Effector memory CD4-positive, alpha-beta T cell (primary cell): ENCODE measurements at regions not wholly inside any gene's neighbourhood (a gene's known extent, or its start where the extent isn't known, plus 50 kb on each side); places are given as distances from the start of the nearest gene placed in this dataset.

Experiments used
- DNase-seq, 3 donors: peaks; one replicate each; pipeline ENCODE4 v3.0.0-alpha.2; 2020
- H3K27ac ChIP-seq: 2 replicates; pipeline ENCODE4 v1.7.0; 2013; ENCODE audit warnings: mild to moderate bottlenecking, low read length, moderate library complexity; ENCODE audit not compliant: insufficient read depth, poor library complexity, severe bottlenecking
- H3K27me3 ChIP-seq: replicated peaks from 2 replicates; pipeline ENCODE4 v1.7.0; 2013; ENCODE audit warnings: mild to moderate bottlenecking, low read length; ENCODE audit not compliant: insufficient read depth, control insufficient read depth, poor library complexity, severe bottlenecking
- H3K36me3 ChIP-seq: 2 replicates; pipeline ENCODE4 v1.7.0; 2013; ENCODE audit warnings: mild to moderate bottlenecking, low read length, moderate library complexity; ENCODE audit not compliant: control insufficient read depth, insufficient read depth
- H3K4me1 ChIP-seq: 2 replicates; pipeline ENCODE4 v1.7.0; 2013; ENCODE audit warnings: low read length, mild to moderate bottlenecking; ENCODE audit not compliant: control insufficient read depth, insufficient read depth, poor library complexity, severe bottlenecking
- H3K4me3 ChIP-seq: 2 replicates; pipeline ENCODE4 v1.7.0; 2013; ENCODE audit warnings: low read length, low read depth, mild to moderate bottlenecking; ENCODE audit not compliant: insufficient read depth, poor library complexity, severe bottlenecking
- H3K9me3 ChIP-seq: 2 replicates; pipeline ENCODE4 v1.7.0; 2013; ENCODE audit warnings: mild to moderate bottlenecking, low read length, moderate library complexity; ENCODE audit not compliant: control insufficient read depth

- Histone ChIP-seq H3K36me3 (no peaks in the 10 kb centered on the region), H3K27me3 (no peaks in the 10 kb centered on the region), H3K4me3 (no peak overlapping the region), H3K27ac (no peak overlapping the region), H3K9me3 (peaks cover 6% of the 10 kb centered on the region), H3K4me1 (peaks cover 6% of the 10 kb centered on the region)
- no peak for DNase-seq
Observed at GRCh38 chr14:104383996-104384775, 195.4 kb upstream of the C14orf180 start.

GRCh38 chr14:104384776-104385071 lies 194.8 kb upstream of the C14orf180 start:
- no peak for DNase-seq
- peaks cover 6% of the 10 kb centered on the region for H3K9me3 ChIP-seq
- no peaks in the 10 kb centered on the region for H3K27me3 ChIP-seq
- H3K4me1 ChIP-seq, result peaks cover 12% of the 10 kb centered on the region
- H3K4me3 ChIP-seq, result no peak overlapping the region
- no peaks in the 10 kb centered on the region for H3K36me3 ChIP-seq
- H3K27ac ChIP-seq, result no peak overlapping the region

- Histone ChIP-seq H3K36me3 (no peaks in the 10 kb centered on the region), H3K4me1 (peaks cover 15% of the 10 kb centered on the region), H3K27me3 (no peaks in the 10 kb centered on the region), H3K9me3 (peaks cover 6% of the 10 kb centered on the region), H3K4me3 (no peak overlapping the region), H3K27ac (no peak overlapping the region)
- no peak for DNase-seq
Observed at GRCh38 chr14:104385111-104385510, 194.5 kb upstream of the C14orf180 start.

- no peak overlapping the region for H3K4me3 ChIP-seq
- no peak for DNase-seq
- no peaks in the 10 kb centered on the region for H3K27me3 ChIP-seq
- peaks cover 21% of the 10 kb centered on the region for H3K4me1 ChIP-seq
- H3K36me3 ChIP-seq, result no peaks in the 10 kb centered on the region
- peaks cover under 1% of the 10 kb centered on the region for H3K9me3 ChIP-seq
- H3K27ac ChIP-seq, result no peak overlapping the region
Observed at GRCh38 chr14:104385531-104386101, 193.9 kb upstream of the C14orf180 start.

DNA sequence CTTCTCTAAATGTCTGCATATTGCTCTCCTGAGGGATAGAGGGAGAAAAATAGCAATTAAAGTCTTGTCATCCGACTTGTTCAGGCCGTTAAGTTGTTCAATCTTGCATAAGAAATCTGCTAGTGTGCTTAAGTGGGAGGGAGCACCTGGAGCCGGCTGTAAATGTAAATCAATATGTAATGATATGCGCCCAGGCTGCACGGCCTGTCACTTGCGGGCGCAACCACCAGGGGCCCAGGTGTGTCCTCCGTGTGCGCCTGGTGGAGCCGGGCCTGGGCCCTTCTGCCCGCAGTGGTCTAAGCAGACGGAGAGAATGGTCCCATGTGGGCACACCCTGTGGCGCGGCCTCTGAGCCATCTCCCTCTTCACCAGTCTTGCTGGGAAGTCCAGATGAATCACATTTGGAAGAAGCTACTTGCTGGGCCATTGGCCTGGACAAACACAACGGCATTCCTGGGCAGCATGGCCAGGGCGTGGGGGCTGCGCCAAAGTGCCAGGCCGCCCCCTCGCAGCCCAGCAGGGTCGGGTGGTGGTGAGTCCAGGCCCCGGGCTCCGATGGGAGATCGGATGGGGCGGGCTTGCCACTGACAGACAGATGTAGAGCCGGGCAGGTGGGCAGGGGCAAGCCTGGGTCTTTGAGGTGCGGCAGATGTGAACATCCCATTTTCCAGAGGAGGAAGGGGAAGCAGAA lies 193.3 kb upstream of the C14orf180 start:
- no peak overlapping the region for H3K4me3 ChIP-seq
- H3K9me3 ChIP-seq, result no peaks in the 10 kb centered on the region
- peaks cover 27% of the 10 kb centered on the region for H3K4me1 ChIP-seq
- DNase-seq, result no peak
- no peaks in the 10 kb centered on the region for H3K36me3 ChIP-seq
- H3K27me3 ChIP-seq, result no peaks in the 10 kb centered on the region
- no peak overlapping the region for H3K27ac ChIP-seq

DNA sequence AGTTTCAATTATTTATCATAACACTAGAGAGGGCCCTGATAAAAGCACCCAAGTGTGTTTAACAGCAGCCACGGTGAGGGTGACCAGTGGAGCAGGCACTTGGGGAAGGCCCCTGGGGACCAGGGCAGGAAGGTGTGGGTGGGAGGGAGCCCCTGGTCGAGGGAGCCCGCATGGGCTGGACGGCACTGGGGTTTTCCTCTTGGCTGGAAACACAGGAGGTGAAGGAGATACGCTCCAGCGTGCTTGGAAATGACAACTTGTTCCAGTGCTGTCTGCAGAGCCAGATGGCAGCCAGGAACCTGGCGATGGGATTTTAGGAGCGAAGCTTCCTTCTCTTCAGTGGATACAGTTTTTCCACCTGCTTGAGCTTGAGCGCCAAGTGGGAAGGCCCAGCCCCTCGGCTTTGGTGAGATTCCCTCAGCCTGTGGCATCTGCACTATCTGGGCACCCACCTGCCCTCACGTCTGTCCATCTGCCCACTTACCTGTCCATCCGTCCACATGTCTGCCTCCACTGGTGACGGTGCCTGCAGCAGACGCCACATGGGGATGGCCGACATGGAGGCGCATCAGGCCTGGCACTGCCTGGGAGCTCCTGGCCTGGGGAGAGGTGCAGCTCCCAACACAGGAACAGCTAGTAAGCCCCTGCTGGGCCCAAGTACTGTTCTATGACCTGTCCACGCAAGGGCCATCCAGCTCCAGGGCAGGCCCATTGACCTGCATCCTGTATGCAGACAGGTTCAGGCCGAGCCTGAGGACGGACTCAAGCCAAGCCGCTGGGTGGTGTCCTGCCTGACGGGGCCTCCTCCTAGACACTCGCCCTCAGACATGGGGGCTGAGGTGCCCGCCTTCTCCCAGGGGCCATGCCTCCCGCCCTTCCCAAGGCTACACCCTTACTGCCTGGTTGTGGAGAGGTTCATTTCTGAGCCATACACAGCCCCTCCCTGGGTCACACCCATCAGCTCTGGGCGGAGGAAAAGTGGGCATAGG lies 192.2 kb upstream of the C14orf180 start:
- H3K4me3 ChIP-seq, result no peak overlapping the region
- H3K27ac ChIP-seq, result no peak overlapping the region
- DNase-seq, result no peak
- H3K36me3 ChIP-seq, result no peaks in the 10 kb centered on the region
- peaks cover 38% of the 10 kb centered on the region for H3K4me1 ChIP-seq
- H3K9me3 ChIP-seq, result no peaks in the 10 kb centered on the region
- H3K27me3 ChIP-seq, result no peaks in the 10 kb centered on the region

DNA sequence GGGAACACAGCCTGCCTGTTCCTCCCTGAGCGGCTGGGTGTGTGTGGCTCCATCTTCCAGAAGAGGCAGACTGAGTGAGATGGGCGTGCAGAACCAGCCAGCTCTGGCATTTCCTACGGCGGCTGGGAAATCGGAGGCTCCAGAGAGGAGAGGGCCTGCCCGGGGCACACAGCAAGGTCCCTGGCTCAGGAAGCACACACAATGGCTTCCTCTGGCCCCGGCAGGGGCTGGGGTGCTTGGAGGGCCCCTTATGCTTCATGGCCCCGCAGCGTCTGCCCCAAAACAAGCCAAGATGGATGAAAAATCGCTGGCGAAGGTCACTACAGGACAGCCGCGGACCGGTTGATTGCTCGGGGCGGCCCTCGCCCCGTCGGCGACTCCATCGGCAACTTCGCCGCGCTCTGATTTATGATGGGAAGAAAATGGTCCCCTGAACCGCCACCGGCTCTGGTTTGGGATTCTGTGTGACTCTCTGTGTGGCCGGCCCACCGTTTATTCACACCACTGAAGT lies 191.5 kb upstream of the C14orf180 start:
- no peak overlapping the region for H3K27ac ChIP-seq
- H3K27me3 ChIP-seq, result no peaks in the 10 kb centered on the region
- no peak for DNase-seq
- H3K9me3 ChIP-seq, result no peaks in the 10 kb centered on the region
- H3K4me1 ChIP-seq, result peaks cover 45% of the 10 kb centered on the region
- no peak overlapping the region for H3K4me3 ChIP-seq
- H3K36me3 ChIP-seq, result no peaks in the 10 kb centered on the region

GRCh38 chr14:104388541-104389325 lies 190.8 kb upstream of the C14orf180 start:
- DNase-seq, result no peak
- no peak overlapping the region for H3K4me3 ChIP-seq

More at GRCh38 chr14:104388541-104389325, 190.8 kb upstream of the C14orf180 start:
- Histone ChIP-seq H3K4me1 (peaks cover 52% of the 10 kb centered on the region), H3K27me3 (no peaks in the 10 kb centered on the region), H3K36me3 (no peaks in the 10 kb centered on the region), H3K9me3 (no peaks in the 10 kb centered on the region), H3K27ac (peak overlapping the region; percentile 59)
